GM19239 (cell line): ENCODE measurements at regions not wholly inside any gene's neighbourhood (a gene's known extent, or its start where the extent isn't known, plus 50 kb on each side); places are given as distances from the start of the nearest gene placed in this dataset.

Source experiments
- DNase-seq: peaks from one replicate; pipeline ENCODE4 v3.0.0; 2011; ENCODE audit warnings: low spot score; ENCODE audit not compliant: insufficient read length
- FAIRE-seq: peaks from 2 replicates; lab custom pipeline; 2011; peaks lifted over from hg19 to GRCh38; lab: Jason Lieb, UNC

GRCh38 chr2:129713337-129713736, 266.1 kb upstream of the RAB6C start:
- DNase-seq (no peak), FAIRE-seq (no peak)

- DNase-seq: no peak
Observed at GRCh38 chr2:129716781-129717559, 262.5 kb upstream of the RAB6C start.

GRCh38 chr2:129717560-129718130, 261.8 kb upstream of the RAB6C start:
- DNase-seq (no peak), FAIRE-seq (no peak)

More at GRCh38 chr2:129716781-129717559, 262.5 kb upstream of the RAB6C start:
- FAIRE-seq: no peak

- FAIRE-seq (no peak), DNase-seq (no peak)
Observed at GRCh38 chr2:129719335-129719734, 260.1 kb upstream of the RAB6C start.

- DNase-seq (no peak), FAIRE-seq (no peak)
Observed at GRCh38 chr2:129720360-129720759, 259.1 kb upstream of the RAB6C start.

GRCh38 chr2:129720761-129721160, 258.7 kb upstream of the RAB6C start:
- DNase-seq (no peak), FAIRE-seq (no peak)

- FAIRE-seq: no peak
- no peak for DNase-seq
Observed at GRCh38 chr2:129721236-129721635, 258.2 kb upstream of the RAB6C start.

- FAIRE-seq (no peak), DNase-seq (no peak)
Observed at GRCh38 chr2:129721846-129722245, 257.6 kb upstream of the RAB6C start.

- DNase-seq (no peak), FAIRE-seq (no peak)
Observed at GRCh38 chr2:129722306-129723019, 257.0 kb upstream of the RAB6C start.

GRCh38 chr2:129723277-129724020, 256.0 kb upstream of the RAB6C start:
- FAIRE-seq (no peak), DNase-seq (no peak)

- FAIRE-seq: no peak
- no peak for DNase-seq
Observed at GRCh38 chr2:129724021-129724757, 255.3 kb upstream of the RAB6C start.

- no peak for FAIRE-seq
- no peak for DNase-seq
Observed at GRCh38 chr2:129726216-129726615, 253.2 kb upstream of the RAB6C start.

GRCh38 chr2:129727286-129727685, 252.2 kb upstream of the RAB6C start:
- DNase-seq (no peak), FAIRE-seq (no peak)

- DNase-seq: no peak
- no peak for FAIRE-seq
Observed at GRCh38 chr2:129728035-129728972, 251.2 kb upstream of the RAB6C start.

GRCh38 chr2:129729011-129729410, 250.5 kb upstream of the RAB6C start:
- DNase-seq: no peak
- no peak for FAIRE-seq

- no peak for DNase-seq
- no peak for FAIRE-seq
Observed at GRCh38 chr2:129729646-129730045, 249.8 kb upstream of the RAB6C start.

GRCh38 chr2:129730979-129731378, 248.5 kb upstream of the RAB6C start:
- FAIRE-seq: no peak
- no peak for DNase-seq

- FAIRE-seq (no peak), DNase-seq (no peak)
Observed at GRCh38 chr2:129731907-129732629, 247.4 kb upstream of the RAB6C start.
